HepG2 (cell line): ENCODE measurements at regions not wholly inside any gene's neighbourhood (a gene's known extent, or its start where the extent isn't known, plus 50 kb on each side); places are given as distances from the start of the nearest gene placed in this dataset.

ENCODE experiments used
- ATAC-seq: fragments of 200-7000 bp; cut with Tn5 transposase; 3 replicates; pipeline ENCODE4 v1.9.1; 2020; ENCODE audit warnings: mild to moderate bottlenecking, moderate library complexity
- BruUV-seq: library from RNA; stranded (reverse); fragments of 400-500 nt; replicated peaks from 2 replicates; lab custom pipeline; 2021; lab: Mats Ljungman, UMichigan
- CTCF ChIA-PET: fragments of 300-600 bp; formaldehyde crosslinking; extraction: SDS; loops from one replicate; lab custom pipeline; 2021; ENCODE audit warnings: low total read pairs, inconsistent platforms, low intra/inter-chr PET ratio; lab: Yijun Ruan, JAX
- POLR2A ChIA-PET: fragments of 350-600 bp; sonication (Branson Sonifier 250); formaldehyde crosslinking; loops from one replicate; lab custom pipeline; 2020; ENCODE audit warnings: antibody characterized with exemption, inconsistent platforms; lab: Yijun Ruan, JAX
- DNase-seq: peaks from one replicate; pipeline ENCODE4 v3.0.0-alpha.2; 2015; ENCODE audit warnings: low spot score
- FAIRE-seq: peaks from 3 replicates; lab custom pipeline; 2011; peaks lifted over from hg19 to GRCh38; lab: Jason Lieb, UNC
- H2AFZ ChIP-seq: one replicate; pipeline ENCODE4 v1.6.1; 2011; ENCODE audit warnings: low read length, inconsistent platforms
- H3K27ac ChIP-seq: fragments of 300-600 bp; 3 replicates; pipeline ENCODE4 v1.8.0; 2011; ENCODE audit warnings: mixed run types, mild to moderate bottlenecking, mixed read lengths, low read length, inconsistent platforms; ENCODE audit not compliant: insufficient read depth; ENCODE audit errors: extremely low read length
- H3K27me3 ChIP-seq, 2 experiments: fragments of 200-600 bp in 1 of 2; 2 replicates in 1 of 2; 3 replicates in 1 of 2; pipeline versions ENCODE4 v1.6.0 to v1.8.0; 2011; ENCODE audit warnings: low read length in 2 of 2, mild to moderate bottlenecking in 2 of 2, moderate library complexity in 2 of 2, inconsistent platforms in 1 of 2; ENCODE audit not compliant: insufficient read depth in 2 of 2, control insufficient read depth in 1 of 2
- H3K36me3 ChIP-seq, 2 experiments: fragments of 200-600 bp in 1 of 2; replicated peaks in 1 of 2; 2 replicates in 1 of 2; 3 replicates in 1 of 2; pipeline versions ENCODE4 v1.5.1 to v1.8.0; 2011; ENCODE audit warnings: low read length in 2 of 2, inconsistent platforms in 1 of 2; ENCODE audit not compliant: insufficient read depth in 2 of 2, control insufficient read depth in 1 of 2
- H3K4me1 ChIP-seq: 2 replicates; pipeline ENCODE4 v1.5.1; 2012; ENCODE audit warnings: low read length, inconsistent platforms; ENCODE audit not compliant: insufficient read depth
- H3K4me2 ChIP-seq: 2 replicates; pipeline ENCODE4 v1.6.0; 2011; ENCODE audit warnings: low read depth, low read length, inconsistent platforms
- H3K4me3 ChIP-seq, 3 experiments: fragments of 200-600 bp in 1 of 3; sonication (generic), shearing (Covaris generic) in 1 of 3; replicated peaks in 1 of 3; 2 replicates each; pipeline ENCODE4 v1.5.1; 2011 to 2016; ENCODE audit warnings: low read length in 3 of 3, inconsistent platforms in 2 of 3, low read depth in 2 of 3, mild to moderate bottlenecking in 2 of 3, control low read depth in 1 of 3, mixed read lengths in 1 of 3; ENCODE audit not compliant: insufficient read depth in 1 of 3
- H3K79me2 ChIP-seq: one replicate; pipeline ENCODE4 v1.6.1; 2011; ENCODE audit warnings: low read length, inconsistent platforms; ENCODE audit not compliant: insufficient read depth
- H3K9ac ChIP-seq: 2 replicates; pipeline ENCODE4 v1.6.0; 2011; ENCODE audit warnings: mild to moderate bottlenecking, low read depth, low read length, inconsistent platforms; ENCODE audit not compliant: insufficient read depth
- H3K9me3 ChIP-seq: 2 replicates; pipeline ENCODE4 v1.5.1; 2012; ENCODE audit warnings: mild to moderate bottlenecking, low read length
- H4K20me1 ChIP-seq: 2 replicates; pipeline ENCODE4 v1.6.0; 2011; ENCODE audit warnings: inconsistent platforms, mild to moderate bottlenecking, low read length, moderate library complexity; ENCODE audit not compliant: insufficient read depth
- ARNTL ChIP-seq: sonication (generic); formaldehyde crosslinking; IDR thresholded peaks from 2 replicates; pipeline ENCODE4 v1.4.0; 2020; ENCODE audit warnings: mild to moderate bottlenecking, missing genetic modification reagents
- HBP1 ChIP-seq: IDR thresholded peaks from 2 replicates; pipeline ENCODE4 v1.6.1; 2016; ENCODE audit warnings: low read depth, control low read depth
- KAT8 ChIP-seq: IDR thresholded peaks from 2 replicates; pipeline ENCODE4 v1.6.1; 2016; ENCODE audit warnings: missing genetic modification reagents, missing compliant biosample characterization
- KLF6 ChIP-seq: IDR thresholded peaks from 2 replicates; pipeline ENCODE4 v1.8.0; 2016; ENCODE audit warnings: missing biosample characterization, missing genetic modification reagents
- NFIB ChIP-seq: sonication (generic); formaldehyde crosslinking; IDR thresholded peaks from 2 replicates; pipeline ENCODE4 v1.9.0; 2021; ENCODE audit warnings: missing genetic modification reagents, mild to moderate bottlenecking, borderline replicate concordance
- NPAS2 ChIP-seq: sonication (generic); formaldehyde crosslinking; IDR thresholded peaks from 2 replicates; pipeline ENCODE4 v1.8.0; 2022; ENCODE audit warnings: mild to moderate bottlenecking, missing genetic modification reagents, borderline replicate concordance
- NRL ChIP-seq: sonication (generic); formaldehyde crosslinking; IDR thresholded peaks from 2 replicates; pipeline ENCODE4 v1.5.0; 2020; ENCODE audit warnings: missing genetic modification reagents, mild to moderate bottlenecking, moderate library complexity, borderline replicate concordance
- TEAD2 ChIP-seq: sonication (generic); formaldehyde crosslinking; IDR thresholded peaks from 2 replicates; pipeline ENCODE4 v1.9.0; 2021; ENCODE audit warnings: missing genetic modification reagents
- ZNF124 ChIP-seq: sonication (generic); formaldehyde crosslinking; IDR thresholded peaks from 2 replicates; pipeline ENCODE4 v1.4.0; 2020; ENCODE audit warnings: missing genetic modification reagents
- ZNF549 ChIP-seq: sonication (generic); formaldehyde crosslinking; IDR thresholded peaks from 2 replicates; pipeline ENCODE4 v1.5.0; 2020; ENCODE audit warnings: missing genetic modification reagents
- ZNF569 ChIP-seq: sonication (generic); formaldehyde crosslinking; IDR thresholded peaks from 2 replicates; pipeline ENCODE4 v1.5.0; 2020; ENCODE audit warnings: mild to moderate bottlenecking, missing genetic modification reagents, moderate library complexity, borderline replicate concordance
- ZNF766 ChIP-seq: sonication (generic); formaldehyde crosslinking; IDR thresholded peaks from 2 replicates; pipeline ENCODE4 v1.5.0; 2020; ENCODE audit warnings: missing genetic modification reagents, borderline replicate concordance
- WGBS: methylation state at CpG from one replicate; pipeline ENCODE4 v1.1.6; 2017; ENCODE audit warnings: low lambda C conversion rate; 5-methylcytosine and 5-hydroxymethylcytosine counted together
- in situ Hi-C: cut with HindIII; loops from 2 replicates; pipeline ENCODE4 v1.10.0; 2017; ENCODE audit warnings: low pct_unique_long_range_greater_than_20kb; ENCODE audit not compliant: extremely low pct_ligation_motif_present
- intact Hi-C: fragments of 100-400 bp; cut with micrococcal nuclease; formaldehyde crosslinking; loops from one replicate; pipeline ENCODE4 v1.10.0; 2022; ENCODE audit not compliant: unreplicated experiment
- TF ChIP-seq, protein P1 (sequence below): sonication (generic); formaldehyde crosslinking; IDR thresholded peaks from 2 replicates; pipeline ENCODE4 v1.4.0; 2020; ENCODE audit warnings: missing genetic modification reagents, borderline replicate concordance
- TF ChIP-seq, protein P2 (sequence below): IDR thresholded peaks from 2 replicates; pipeline ENCODE4 v1.6.1; 2016; ENCODE audit warnings: low read depth, missing genetic modification reagents, missing compliant biosample characterization

GRCh38 chr2:35503738-35504199, 851.8 kb upstream of the CRIM1 start:
- no TSS peak for BruUV-seq
- FAIRE-seq (no peak), DNase-seq (no peak), ATAC-seq (no peak)
- ChIA-PET POLR2A (no interaction called here), CTCF (no interaction called here)
- 0% methylated on average over 1 of the region's 1 CpG for WGBS
- H3K27ac ChIP-seq: no peak overlapping the region
- H4K20me1 ChIP-seq: no peaks in the 10 kb centered on the region
- no peaks in the 10 kb centered on the region for H3K27me3 ChIP-seq
- no peaks in the 10 kb centered on the region for H3K36me3 ChIP-seq
- no peak overlapping the region for H3K4me2 ChIP-seq
- no peaks in the 10 kb centered on the region for H3K79me2 ChIP-seq
- intact Hi-C loops (loop anchor here (10.0 kb wide), 1 partner anchor 1639 kb away; no protein-coding TSS in a partner anchor), in situ Hi-C loops (no loop called here)
- no peak overlapping the region for H2AFZ ChIP-seq
- H3K4me3 ChIP-seq: no peak overlapping the region
- H3K9me3 ChIP-seq: peaks cover 75% of the 10 kb centered on the region
- H3K9ac ChIP-seq: no peak overlapping the region
- H3K4me1 ChIP-seq: no peaks in the 10 kb centered on the region
- TF ChIP-seq ZNF124 (CRISPR knock-in tag): no peak
- no peak for TF ChIP-seq HBP1 (CRISPR knock-in tag)
- TF ChIP-seq ZNF569 (CRISPR knock-in tag): no peak
- TF ChIP-seq NPAS2 (CRISPR knock-in tag): no peak
- no peak for TF ChIP-seq ZNF549 (CRISPR knock-in tag)
- no peak for TF ChIP-seq ARNTL (CRISPR knock-in tag)
- TF ChIP-seq ZNF766 (CRISPR knock-in tag): no peak
- TF ChIP-seq, protein P1, sequence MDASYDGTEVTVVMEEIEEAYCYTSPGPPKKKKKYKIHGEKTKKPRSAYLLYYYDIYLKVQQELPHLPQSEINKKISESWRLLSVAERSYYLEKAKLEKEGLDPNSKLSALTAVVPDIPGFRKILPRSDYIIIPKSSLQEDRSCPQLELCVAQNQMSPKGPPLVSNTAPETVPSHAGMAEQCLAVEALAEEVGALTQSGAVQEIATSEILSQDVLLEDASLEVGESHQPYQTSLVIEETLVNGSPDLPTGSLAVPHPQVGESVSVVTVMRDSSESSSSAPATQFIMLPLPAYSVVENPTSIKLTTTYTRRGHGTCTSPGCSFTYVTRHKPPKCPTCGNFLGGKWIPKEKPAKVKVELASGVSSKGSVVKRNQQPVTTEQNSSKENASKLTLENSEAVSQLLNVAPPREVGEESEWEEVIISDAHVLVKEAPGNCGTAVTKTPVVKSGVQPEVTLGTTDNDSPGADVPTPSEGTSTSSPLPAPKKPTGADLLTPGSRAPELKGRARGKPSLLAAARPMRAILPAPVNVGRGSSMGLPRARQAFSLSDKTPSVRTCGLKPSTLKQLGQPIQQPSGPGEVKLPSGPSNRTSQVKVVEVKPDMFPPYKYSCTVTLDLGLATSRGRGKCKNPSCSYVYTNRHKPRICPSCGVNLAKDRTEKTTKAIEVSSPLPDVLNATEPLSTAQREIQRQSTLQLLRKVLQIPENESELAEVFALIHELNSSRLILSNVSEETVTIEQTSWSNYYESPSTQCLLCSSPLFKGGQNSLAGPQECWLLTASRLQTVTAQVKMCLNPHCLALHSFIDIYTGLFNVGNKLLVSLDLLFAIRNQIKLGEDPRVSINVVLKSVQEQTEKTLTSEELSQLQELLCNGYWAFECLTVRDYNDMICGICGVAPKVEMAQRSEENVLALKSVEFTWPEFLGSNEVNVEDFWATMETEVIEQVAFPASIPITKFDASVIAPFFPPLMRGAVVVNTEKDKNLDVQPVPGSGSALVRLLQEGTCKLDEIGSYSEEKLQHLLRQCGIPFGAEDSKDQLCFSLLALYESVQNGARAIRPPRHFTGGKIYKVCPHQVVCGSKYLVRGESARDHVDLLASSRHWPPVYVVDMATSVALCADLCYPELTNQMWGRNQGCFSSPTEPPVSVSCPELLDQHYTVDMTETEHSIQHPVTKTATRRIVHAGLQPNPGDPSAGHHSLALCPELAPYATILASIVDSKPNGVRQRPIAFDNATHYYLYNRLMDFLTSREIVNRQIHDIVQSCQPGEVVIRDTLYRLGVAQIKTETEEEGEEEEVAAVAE (CRISPR knock-in tag): no peak
- TF ChIP-seq NFIB (CRISPR knock-in tag): no peak
- no peak for TF ChIP-seq KAT8 (CRISPR knock-in tag)
- TF ChIP-seq, protein P2, sequence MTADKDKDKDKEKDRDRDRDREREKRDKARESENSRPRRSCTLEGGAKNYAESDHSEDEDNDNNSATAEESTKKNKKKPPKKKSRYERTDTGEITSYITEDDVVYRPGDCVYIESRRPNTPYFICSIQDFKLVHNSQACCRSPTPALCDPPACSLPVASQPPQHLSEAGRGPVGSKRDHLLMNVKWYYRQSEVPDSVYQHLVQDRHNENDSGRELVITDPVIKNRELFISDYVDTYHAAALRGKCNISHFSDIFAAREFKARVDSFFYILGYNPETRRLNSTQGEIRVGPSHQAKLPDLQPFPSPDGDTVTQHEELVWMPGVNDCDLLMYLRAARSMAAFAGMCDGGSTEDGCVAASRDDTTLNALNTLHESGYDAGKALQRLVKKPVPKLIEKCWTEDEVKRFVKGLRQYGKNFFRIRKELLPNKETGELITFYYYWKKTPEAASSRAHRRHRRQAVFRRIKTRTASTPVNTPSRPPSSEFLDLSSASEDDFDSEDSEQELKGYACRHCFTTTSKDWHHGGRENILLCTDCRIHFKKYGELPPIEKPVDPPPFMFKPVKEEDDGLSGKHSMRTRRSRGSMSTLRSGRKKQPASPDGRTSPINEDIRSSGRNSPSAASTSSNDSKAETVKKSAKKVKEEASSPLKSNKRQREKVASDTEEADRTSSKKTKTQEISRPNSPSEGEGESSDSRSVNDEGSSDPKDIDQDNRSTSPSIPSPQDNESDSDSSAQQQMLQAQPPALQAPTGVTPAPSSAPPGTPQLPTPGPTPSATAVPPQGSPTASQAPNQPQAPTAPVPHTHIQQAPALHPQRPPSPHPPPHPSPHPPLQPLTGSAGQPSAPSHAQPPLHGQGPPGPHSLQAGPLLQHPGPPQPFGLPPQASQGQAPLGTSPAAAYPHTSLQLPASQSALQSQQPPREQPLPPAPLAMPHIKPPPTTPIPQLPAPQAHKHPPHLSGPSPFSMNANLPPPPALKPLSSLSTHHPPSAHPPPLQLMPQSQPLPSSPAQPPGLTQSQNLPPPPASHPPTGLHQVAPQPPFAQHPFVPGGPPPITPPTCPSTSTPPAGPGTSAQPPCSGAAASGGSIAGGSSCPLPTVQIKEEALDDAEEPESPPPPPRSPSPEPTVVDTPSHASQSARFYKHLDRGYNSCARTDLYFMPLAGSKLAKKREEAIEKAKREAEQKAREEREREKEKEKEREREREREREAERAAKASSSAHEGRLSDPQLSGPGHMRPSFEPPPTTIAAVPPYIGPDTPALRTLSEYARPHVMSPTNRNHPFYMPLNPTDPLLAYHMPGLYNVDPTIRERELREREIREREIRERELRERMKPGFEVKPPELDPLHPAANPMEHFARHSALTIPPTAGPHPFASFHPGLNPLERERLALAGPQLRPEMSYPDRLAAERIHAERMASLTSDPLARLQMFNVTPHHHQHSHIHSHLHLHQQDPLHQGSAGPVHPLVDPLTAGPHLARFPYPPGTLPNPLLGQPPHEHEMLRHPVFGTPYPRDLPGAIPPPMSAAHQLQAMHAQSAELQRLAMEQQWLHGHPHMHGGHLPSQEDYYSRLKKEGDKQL: no peak
- TF ChIP-seq KLF6 (CRISPR knock-in tag): no peak
- TF ChIP-seq TEAD2: no peak
- no peak for TF ChIP-seq NRL (CRISPR knock-in tag)
